ENCODE measurements at regions not wholly inside any gene's neighbourhood (a gene's known extent, or its start where the extent isn't known, plus 50 kb on each side); places are given as distances from the start of the nearest gene placed in this dataset.

GRCh38 chr11:91804042-91804441 is 420.6 kb upstream of the FAT3 start:
- TF ChIP-seq CTCF (conservative IDR thresholded peaks at IDR 0.05 in 1 of 2, IDR thresholded peaks at IDR 0.05 in 1 of 2; ENCODE audit: extremely low read depth in 1 of 2, insufficient read depth in 1 of 2, low read depth in 1 of 2, low read length in 2 of 2) (no peak), EZH2 (IDR thresholded peaks at IDR 0.05; ENCODE audit: borderline replicate concordance, low read length) (no peak)
